GM23248 (cell line): ENCODE measurements at regions not wholly inside any gene's neighbourhood (a gene's known extent, or its start where the extent isn't known, plus 50 kb on each side); places are given as distances from the start of the nearest gene placed in this dataset.

Experiments
- EZH2 ChIP-seq: fragments of 200-600 bp; sonication (generic); IDR thresholded peaks from 2 replicates; pipeline ENCODE4 v1.6.1; 2018; ENCODE audit warnings: antibody characterized with exemption, mild to moderate bottlenecking; ENCODE audit not compliant: insufficient read depth, poor library complexity, severe bottlenecking
- EZH2phosphoT487 ChIP-seq: fragments of 200-600 bp; sonication (generic); IDR thresholded peaks from 2 replicates; pipeline ENCODE4 v1.6.1; 2018; ENCODE audit warnings: antibody characterized with exemption, moderate library complexity, mild to moderate bottlenecking, low read depth; ENCODE audit not compliant: insufficient read depth

GRCh38 chrY:15312166-15312565 is 787.8 kb downstream of the NLGN4Y start:
- TF ChIP-seq EZH2, result no peak
- no peak for TF ChIP-seq EZH2phosphoT487
